ENCODE measurements at regions not wholly inside any gene's neighbourhood (a gene's known extent, or its start where the extent isn't known, plus 50 kb on each side); places are given as distances from the start of the nearest gene placed in this dataset.

DNA sequence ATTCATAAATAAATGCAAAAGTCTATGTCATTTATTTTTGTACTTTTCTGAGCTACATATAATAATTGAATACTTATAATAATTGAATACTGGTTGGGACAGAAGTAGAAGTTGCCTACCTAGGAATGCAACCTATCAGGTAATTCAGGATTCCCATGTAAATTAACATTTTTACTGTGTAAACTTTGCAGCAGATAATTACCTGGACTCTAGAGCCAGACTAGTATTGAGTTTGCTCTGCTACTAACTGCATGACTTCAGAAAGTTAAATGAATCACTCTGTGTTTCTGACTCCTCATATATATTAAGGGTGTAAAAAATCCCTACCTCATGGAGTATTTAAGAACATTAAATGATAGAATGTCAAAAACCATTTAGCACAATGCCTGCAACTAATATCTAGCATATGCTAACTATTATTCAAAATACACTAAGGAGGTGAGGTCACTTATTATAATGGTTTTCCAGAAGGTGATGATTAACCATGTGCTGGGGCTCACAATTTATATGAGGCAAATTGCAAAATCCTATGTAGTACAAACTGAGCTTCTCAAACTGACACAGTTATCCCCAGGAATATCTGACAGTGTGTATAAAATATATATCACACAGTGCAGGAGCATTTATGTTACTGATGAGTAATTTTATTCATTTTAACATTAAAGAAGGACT, 138.1 kb upstream of the ANO3 start:
- TF ChIP-seq, protein P1, sequence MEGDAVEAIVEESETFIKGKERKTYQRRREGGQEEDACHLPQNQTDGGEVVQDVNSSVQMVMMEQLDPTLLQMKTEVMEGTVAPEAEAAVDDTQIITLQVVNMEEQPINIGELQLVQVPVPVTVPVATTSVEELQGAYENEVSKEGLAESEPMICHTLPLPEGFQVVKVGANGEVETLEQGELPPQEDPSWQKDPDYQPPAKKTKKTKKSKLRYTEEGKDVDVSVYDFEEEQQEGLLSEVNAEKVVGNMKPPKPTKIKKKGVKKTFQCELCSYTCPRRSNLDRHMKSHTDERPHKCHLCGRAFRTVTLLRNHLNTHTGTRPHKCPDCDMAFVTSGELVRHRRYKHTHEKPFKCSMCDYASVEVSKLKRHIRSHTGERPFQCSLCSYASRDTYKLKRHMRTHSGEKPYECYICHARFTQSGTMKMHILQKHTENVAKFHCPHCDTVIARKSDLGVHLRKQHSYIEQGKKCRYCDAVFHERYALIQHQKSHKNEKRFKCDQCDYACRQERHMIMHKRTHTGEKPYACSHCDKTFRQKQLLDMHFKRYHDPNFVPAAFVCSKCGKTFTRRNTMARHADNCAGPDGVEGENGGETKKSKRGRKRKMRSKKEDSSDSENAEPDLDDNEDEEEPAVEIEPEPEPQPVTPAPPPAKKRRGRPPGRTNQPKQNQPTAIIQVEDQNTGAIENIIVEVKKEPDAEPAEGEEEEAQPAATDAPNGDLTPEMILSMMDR (conservative IDR thresholded peaks at IDR 0.05): no peak
- no peak for DNase-seq (ENCODE audit: extremely low spot score, unreplicated experiment)
- peak overlapping the region; percentile 54 for H3K27ac Mint-ChIP-seq
- H3K9me3 Mint-ChIP-seq: peaks cover 4% of the 10 kb centered on the region
- no peaks in the 10 kb centered on the region for H3K36me3 Mint-ChIP-seq
- peaks cover 23% of the 10 kb centered on the region for H3K4me1 Mint-ChIP-seq (ENCODE audit: unreplicated experiment)
- no peaks in the 10 kb centered on the region for H3K27me3 Mint-ChIP-seq
- peak overlapping the region; percentile 34 for H3K4me3 Mint-ChIP-seq

DNA sequence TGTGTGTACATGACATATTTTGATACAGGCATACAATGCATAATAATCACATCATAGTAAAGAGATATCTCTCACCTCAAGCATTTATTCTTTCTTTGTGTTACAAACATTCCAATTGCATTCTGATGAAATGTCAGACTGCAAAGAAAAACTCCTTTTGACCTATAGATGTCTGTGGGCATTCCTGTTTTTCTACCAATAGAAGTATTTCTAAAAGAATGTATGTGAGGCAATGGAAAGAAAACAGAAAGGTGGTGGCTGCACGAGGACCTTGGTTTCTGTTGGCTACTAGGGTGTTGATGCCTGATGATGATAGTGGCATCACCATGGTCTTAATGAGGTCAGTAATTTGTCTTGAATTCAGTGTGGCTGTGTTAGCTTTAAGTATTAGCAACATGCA, 137.0 kb upstream of the ANO3 start:
- TF ChIP-seq, protein P1 (conservative IDR thresholded peaks at IDR 0.05): no peak
- no peaks in the 10 kb centered on the region for H3K36me3 Mint-ChIP-seq
- H3K27me3 Mint-ChIP-seq: no peaks in the 10 kb centered on the region
- H3K4me1 Mint-ChIP-seq (ENCODE audit: unreplicated experiment): peaks cover 33% of the 10 kb centered on the region
- H3K4me3 Mint-ChIP-seq: peak overlapping the region; percentile 60
- peaks cover 4% of the 10 kb centered on the region for H3K9me3 Mint-ChIP-seq
- H3K27ac Mint-ChIP-seq: peak overlapping the region; percentile 81
- no peak for DNase-seq (ENCODE audit: extremely low spot score, unreplicated experiment)

GRCh38 chr11:26198532-26199096, 133.3 kb upstream of the ANO3 start:
- peaks cover 4% of the 10 kb centered on the region for H3K9me3 Mint-ChIP-seq
- H3K27ac Mint-ChIP-seq: no peak overlapping the region
- DNase-seq (ENCODE audit: extremely low spot score, unreplicated experiment): no peak
- TF ChIP-seq, protein P1 (conservative IDR thresholded peaks at IDR 0.05): no peak
- H3K4me1 Mint-ChIP-seq (ENCODE audit: unreplicated experiment): peaks cover 34% of the 10 kb centered on the region
- H3K27me3 Mint-ChIP-seq: no peaks in the 10 kb centered on the region
- H3K36me3 Mint-ChIP-seq: no peaks in the 10 kb centered on the region
- H3K4me3 Mint-ChIP-seq: no peak overlapping the region

DNA sequence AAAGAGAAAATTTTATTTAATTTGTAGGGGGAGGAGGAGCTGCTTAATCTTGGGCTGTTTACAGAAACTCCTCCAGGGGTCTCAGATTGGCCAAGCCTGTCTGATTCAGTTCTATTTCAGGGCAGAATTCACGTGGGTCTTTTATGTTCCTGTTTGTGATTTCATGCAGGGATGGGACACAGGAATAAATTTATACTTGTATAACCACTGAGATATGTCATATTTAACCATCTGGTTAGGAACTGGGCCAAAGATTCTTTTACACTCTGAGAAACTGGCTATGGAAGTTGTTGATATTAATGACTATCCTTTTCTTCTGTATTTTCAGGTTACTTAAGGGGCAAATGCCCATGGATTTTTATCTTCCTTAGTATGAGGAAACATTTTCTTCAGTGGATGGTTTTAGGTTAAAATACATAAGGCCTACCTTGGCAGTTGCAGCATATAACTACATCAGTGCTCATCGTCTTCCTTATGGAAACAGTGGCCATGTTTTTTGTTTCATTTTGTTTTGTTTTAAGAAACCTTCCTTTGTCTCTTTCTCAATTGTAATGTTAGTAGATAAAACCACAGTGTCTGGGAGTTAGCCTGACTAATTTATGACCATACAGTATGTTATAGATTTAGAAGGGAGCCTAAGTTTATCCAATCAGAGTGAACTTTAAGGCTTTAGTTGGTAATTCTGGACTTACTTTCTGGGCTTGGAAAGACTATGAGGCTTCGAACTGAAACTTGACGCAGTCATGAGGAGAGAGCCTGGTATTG, 132.4 kb upstream of the ANO3 start:
- Mint-ChIP-seq H3K27ac (no peak overlapping the region), H3K27me3 (no peaks in the 10 kb centered on the region), H3K4me3 (no peak overlapping the region), H3K4me1 (ENCODE audit: unreplicated experiment) (peaks cover 28% of the 10 kb centered on the region), H3K36me3 (no peaks in the 10 kb centered on the region), H3K9me3 (peaks cover 4% of the 10 kb centered on the region)
- DNase-seq (ENCODE audit: extremely low spot score, unreplicated experiment): no peak
- TF ChIP-seq, protein P1 (conservative IDR thresholded peaks at IDR 0.05): no peak

DNA sequence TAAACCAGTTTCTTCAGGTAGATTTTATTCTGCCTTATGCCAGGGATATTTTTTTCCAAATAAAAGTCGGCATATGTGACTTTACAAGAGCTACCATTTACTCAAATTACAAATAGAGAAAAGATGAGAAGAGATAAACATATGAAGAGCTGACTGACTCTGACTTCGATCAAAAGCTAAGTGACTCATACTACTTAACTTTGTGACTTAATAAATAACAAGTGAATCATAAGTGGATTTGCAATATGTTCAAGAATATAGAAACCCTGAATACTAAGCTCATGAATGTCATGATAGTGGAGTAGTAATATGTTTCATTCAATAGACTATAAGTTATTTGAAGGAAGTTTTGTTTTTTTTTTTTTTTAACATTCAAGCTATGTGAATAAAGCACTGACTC, 130.5 kb upstream of the ANO3 start:
- TF ChIP-seq, protein P1 (conservative IDR thresholded peaks at IDR 0.05): no peak

More for the DNA sequence above, 130.5 kb upstream of the ANO3 start:
- peaks cover 14% of the 10 kb centered on the region for H3K4me1 Mint-ChIP-seq (ENCODE audit: unreplicated experiment)
- no peaks in the 10 kb centered on the region for H3K27me3 Mint-ChIP-seq
- no peak overlapping the region for H3K27ac Mint-ChIP-seq
- no peak overlapping the region for H3K4me3 Mint-ChIP-seq
- H3K36me3 Mint-ChIP-seq: no peaks in the 10 kb centered on the region
- no peak for DNase-seq (ENCODE audit: extremely low spot score, unreplicated experiment)
- no peaks in the 10 kb centered on the region for H3K9me3 Mint-ChIP-seq

All from type B pancreatic cell (in vitro differentiated cells).